Chondrocyte (in vitro differentiated cells): ENCODE measurements at regions not wholly inside any gene's neighbourhood (a gene's known extent, or its start where the extent isn't known, plus 50 kb on each side); places are given as distances from the start of the nearest gene placed in this dataset.
"Not testable (repeated sequence)": the region's sequence is repeated elsewhere in the genome, so short reads cannot be mapped to it uniquely, and the experiment has no call there.

Experiments used
- DNase-seq: peaks from one replicate; pipeline ENCODE4 v3.0.0; 2021; ENCODE audit warnings: mixed read lengths, low spot score
- H3K27ac Mint-ChIP-seq: one replicate; pipeline ENCODE4 v1.8.0; 2021; ENCODE audit warnings: mild to moderate bottlenecking, moderate library complexity, mixed read lengths; ENCODE audit not compliant: unreplicated experiment
- H3K27me3 Mint-ChIP-seq: 2 replicates; pipeline ENCODE4 v1.8.0; 2021; ENCODE audit warnings: low read depth, mixed read lengths
- H3K36me3 Mint-ChIP-seq: 2 replicates; pipeline ENCODE4 v1.8.0; 2021; ENCODE audit warnings: low read depth, mixed read lengths
- H3K4me1 Mint-ChIP-seq: 2 replicates; pipeline ENCODE4 v1.8.0; 2021; ENCODE audit warnings: low read depth, mild to moderate bottlenecking, mixed read lengths
- H3K4me3 Mint-ChIP-seq: one replicate; pipeline ENCODE4 v1.8.0; 2021; ENCODE audit warnings: mild to moderate bottlenecking, moderate library complexity, mixed read lengths; ENCODE audit not compliant: unreplicated experiment
- H3K9me3 Mint-ChIP-seq: 2 replicates; pipeline ENCODE4 v1.8.0; 2021; ENCODE audit warnings: low read depth, mixed read lengths
- CTCF ChIP-seq: fragments of 200-600 bp; sonication (generic); IDR thresholded peaks from 2 replicates; pipeline ENCODE4 v1.5.0; 2021; ENCODE audit warnings: antibody characterized with exemption, mild to moderate bottlenecking, moderate library complexity

DNA sequence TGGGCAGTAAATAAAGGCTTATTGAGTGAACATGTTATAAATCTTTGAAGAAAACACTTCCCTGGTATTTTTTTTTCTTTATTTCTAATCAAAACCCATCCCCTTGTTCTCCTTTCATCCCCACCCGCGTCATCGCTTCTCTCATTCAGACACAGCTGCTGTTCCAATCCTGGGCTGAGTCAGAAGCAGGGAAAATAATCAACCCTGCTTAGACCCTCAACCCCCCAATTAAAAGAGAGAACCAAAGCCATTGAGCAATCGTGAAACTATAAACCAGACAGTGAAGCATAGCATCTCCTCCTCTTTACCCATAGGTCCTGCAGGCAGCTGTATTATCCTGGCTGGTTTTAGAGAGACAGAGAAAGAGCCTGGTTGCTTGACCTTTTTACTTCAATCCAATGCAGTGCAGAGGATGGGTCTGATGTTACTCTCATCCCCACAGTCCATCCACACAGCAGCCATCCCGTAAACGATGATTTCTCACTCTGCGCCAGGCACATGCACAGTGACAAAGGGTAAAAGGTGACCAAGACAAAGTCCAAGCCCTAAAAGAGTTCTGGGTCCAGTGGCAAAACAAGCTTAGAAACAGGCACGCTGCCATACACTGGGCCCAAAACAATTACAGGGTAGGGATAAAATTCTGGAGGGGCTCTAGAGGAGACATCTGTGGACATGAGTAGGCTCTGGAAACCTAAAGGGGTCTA lies 238.3 kb downstream of the GALC start:
- Mint-ChIP-seq H3K27ac (no peak overlapping the region), H3K27me3 (no peaks in the 10 kb centered on the region), H3K36me3 (no peaks in the 10 kb centered on the region), H3K4me3 (no peak overlapping the region), H3K9me3 (peaks cover 8% of the 10 kb centered on the region), H3K4me1 (no peaks in the 10 kb centered on the region)
- no peak for DNase-seq
- TF ChIP-seq CTCF = no peak

DNA sequence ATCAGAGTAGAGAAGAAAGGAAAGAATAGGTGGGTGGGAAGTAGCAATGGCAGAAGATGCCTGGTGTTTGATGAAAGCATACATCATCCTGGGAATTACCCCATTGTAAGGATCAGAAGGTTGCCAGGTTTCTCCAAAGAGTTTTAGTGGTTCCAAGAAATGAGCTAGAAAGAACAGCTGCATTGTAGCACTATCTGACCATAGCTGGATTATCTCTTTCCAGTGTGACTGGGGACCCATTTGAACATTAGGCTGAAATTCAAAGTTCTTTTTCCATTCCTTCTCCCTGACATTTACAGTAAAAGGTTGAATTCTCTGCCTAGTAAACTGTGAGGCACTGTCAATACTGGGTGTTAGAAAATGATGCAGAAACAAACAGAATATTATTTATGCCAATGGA lies 244.4 kb downstream of the GALC start:
- Mint-ChIP-seq H3K36me3 (no peaks in the 10 kb centered on the region), H3K27ac (no peak overlapping the region), H3K9me3 (no peaks in the 10 kb centered on the region), H3K27me3 (no peaks in the 10 kb centered on the region), H3K4me1 (no peaks in the 10 kb centered on the region), H3K4me3 (no peak overlapping the region)
- no peak for DNase-seq
- no peak for TF ChIP-seq CTCF

- no peak for DNase-seq
- Mint-ChIP-seq H3K36me3 (no peaks in the 10 kb centered on the region), H3K9me3 (peaks cover 5% of the 10 kb centered on the region), H3K27ac (no peak overlapping the region), H3K4me1 (no peaks in the 10 kb centered on the region), H3K27me3 (no peaks in the 10 kb centered on the region), H3K4me3 (no peak overlapping the region)
- peak; percentile 73 for TF ChIP-seq CTCF
Observed at GRCh38 chr14:87745507-87746118, 247.4 kb downstream of the GALC start.

DNA sequence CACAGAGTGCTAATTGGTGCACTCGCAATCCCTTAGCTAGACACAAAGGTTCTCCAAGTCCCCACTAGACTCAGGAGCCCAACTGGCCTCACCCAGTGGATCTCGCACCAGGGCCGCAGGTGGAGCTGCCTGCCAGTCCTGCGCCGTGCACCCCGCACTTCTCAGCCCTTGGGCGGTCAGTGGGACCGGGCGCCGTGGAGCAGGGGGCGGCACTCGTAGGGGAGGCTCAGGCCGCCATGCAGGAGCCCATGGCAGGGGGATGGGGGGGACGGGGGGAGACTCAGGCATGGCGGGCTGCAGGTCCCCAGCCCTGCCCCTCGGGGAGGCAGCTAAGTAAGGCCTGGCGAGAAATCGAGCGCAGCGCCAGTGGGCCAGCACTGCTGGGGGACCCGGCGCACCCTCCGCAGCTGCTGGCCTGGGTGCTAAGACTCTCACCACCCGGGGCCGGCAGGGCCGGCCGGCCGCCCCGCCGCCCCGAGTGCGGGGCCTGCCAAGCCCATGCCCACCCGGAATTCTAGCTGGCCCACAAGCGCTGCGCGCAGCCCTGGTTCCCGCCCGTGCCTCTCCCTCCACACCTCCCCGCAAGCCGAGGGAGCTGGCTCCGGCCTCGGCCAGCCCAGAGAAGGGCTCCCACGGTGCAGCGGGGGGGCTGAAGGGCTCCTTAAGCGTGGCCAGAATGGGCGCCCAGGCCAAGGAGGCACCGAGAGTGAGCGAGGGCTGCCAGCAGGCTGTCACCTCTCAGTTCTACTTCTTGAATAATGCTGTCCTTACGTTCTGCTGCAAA lies 258.2 kb downstream of the GALC start:
- not testable (repeated sequence) for H3K9me3 Mint-ChIP-seq, H3K27ac Mint-ChIP-seq, H3K36me3 Mint-ChIP-seq, H3K4me1 Mint-ChIP-seq, H3K27me3 Mint-ChIP-seq, DNase-seq, H3K4me3 Mint-ChIP-seq

DNA sequence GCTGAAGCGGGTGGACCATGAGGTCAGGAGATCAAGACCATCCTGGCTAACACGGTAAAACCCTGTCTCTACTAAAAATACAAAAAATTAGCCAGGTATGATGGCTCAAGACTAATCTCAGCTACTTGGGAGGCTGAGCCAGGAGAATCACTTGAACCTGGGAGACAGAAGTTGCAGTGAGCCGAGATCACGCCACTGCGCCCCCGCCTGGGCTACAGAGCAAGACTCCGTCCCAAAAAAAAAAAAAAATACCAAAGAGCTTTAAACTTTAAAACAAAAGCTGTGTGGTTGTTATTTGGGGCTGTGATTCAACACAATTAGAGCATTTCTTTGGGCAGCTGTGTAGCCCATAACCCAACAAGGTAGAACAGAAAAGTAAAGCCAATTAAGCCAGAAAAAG lies 259.9 kb downstream of the GALC start:
- not testable (repeated sequence) for H3K4me1 Mint-ChIP-seq, H3K36me3 Mint-ChIP-seq, H3K4me3 Mint-ChIP-seq, H3K27me3 Mint-ChIP-seq, DNase-seq, H3K27ac Mint-ChIP-seq, H3K9me3 Mint-ChIP-seq

- DNase-seq = no peak
- H3K27me3 Mint-ChIP-seq = no peaks in the 10 kb centered on the region
- H3K36me3 Mint-ChIP-seq = no peaks in the 10 kb centered on the region
- H3K4me1 Mint-ChIP-seq = no peaks in the 10 kb centered on the region
- no peak overlapping the region for H3K27ac Mint-ChIP-seq
- H3K9me3 Mint-ChIP-seq = peaks cover 7% of the 10 kb centered on the region
- no peak overlapping the region for H3K4me3 Mint-ChIP-seq
- no peak for TF ChIP-seq CTCF
Observed at GRCh38 chr14:87732562-87732961, 260.4 kb downstream of the GALC start.
